C4-2B (cell line): ENCODE measurements at regions not wholly inside any gene's neighbourhood (a gene's known extent, or its start where the extent isn't known, plus 50 kb on each side); places are given as distances from the start of the nearest gene placed in this dataset.

Source experiments
- CTCF ChIP-seq: fragments of 450-650 bp; conservative IDR thresholded peaks from 2 replicates; pipeline ENCODE4 v1.5.1; 2017; ENCODE audit warnings: mild to moderate bottlenecking
- ZFX ChIP-seq: fragments of 450-650 bp; IDR thresholded peaks from 2 replicates; pipeline ENCODE4 v1.6.1; 2017

GRCh38 chr9:135338546-135338945, 141.0 kb upstream of the PPP1R26 start:
- no peak for TF ChIP-seq CTCF
- no peak for TF ChIP-seq ZFX
